ENCODE measurements at regions not wholly inside any gene's neighbourhood (a gene's known extent, or its start where the extent isn't known, plus 50 kb on each side); places are given as distances from the start of the nearest gene placed in this dataset.

DNA sequence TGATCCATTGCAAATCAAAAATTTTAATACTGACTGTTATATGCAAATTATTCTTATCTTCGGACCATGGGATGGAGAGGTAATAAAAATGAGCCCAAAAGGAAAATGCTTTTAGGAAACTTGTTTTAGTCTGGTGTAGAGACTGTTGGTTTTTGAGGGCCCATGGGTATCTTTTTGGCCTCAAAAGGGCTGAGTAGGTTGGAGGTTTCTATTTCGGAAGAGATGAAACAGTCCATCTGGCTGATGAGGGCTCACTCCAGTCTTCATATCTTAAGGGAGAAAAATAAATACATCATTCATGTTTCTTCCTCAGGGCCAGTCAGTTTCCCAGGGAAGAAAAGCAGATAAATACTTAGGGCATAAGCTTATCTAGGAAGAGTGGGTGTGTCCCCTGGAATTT lies 290.7 kb downstream of the RMST start:
- TF ChIP-seq YY1 (IDR thresholded peaks at IDR 0.05; ENCODE audit: insufficient read depth, insufficient read length): no peak
- TF ChIP-seq SUZ12 (IDR thresholded peaks at IDR 0.05; ENCODE audit: extremely low read depth, insufficient read depth, insufficient read length): no peak
- no peak for TF ChIP-seq ZNF274 (IDR thresholded peaks at IDR 0.05; ENCODE audit: low read depth, low read length)

Data from NT2/D1 (cell line).